Osteoblast (primary cell): ENCODE measurements at regions not wholly inside any gene's neighbourhood (a gene's known extent, or its start where the extent isn't known, plus 50 kb on each side); places are given as distances from the start of the nearest gene placed in this dataset.

Experiments
- DNase-seq: peaks from one replicate; pipeline ENCODE4 v3.0.0; 2011; ENCODE audit warnings: low spot score, mixed read lengths; ENCODE audit not compliant: insufficient read length; ENCODE audit errors: missing footprints
- H2AFZ ChIP-seq: 2 replicates; pipeline ENCODE4 v1.6.0; 2011; ENCODE audit warnings: mild to moderate bottlenecking, low read length
- H3K27ac ChIP-seq: 2 replicates; pipeline ENCODE4 v1.5.1; 2011; ENCODE audit warnings: mild to moderate bottlenecking, low read depth, low read length, moderate library complexity
- H3K27me3 ChIP-seq: 2 replicates; pipeline ENCODE4 v1.6.0; 2012; ENCODE audit warnings: mild to moderate bottlenecking, control low read depth, inconsistent platforms, low read length, moderate library complexity; ENCODE audit not compliant: insufficient read depth
- H3K36me3 ChIP-seq: 2 replicates; pipeline ENCODE4 v1.5.1; 2011; ENCODE audit warnings: mild to moderate bottlenecking, low read length, control low read depth, moderate library complexity; ENCODE audit not compliant: insufficient read depth
- H3K4me1 ChIP-seq: 2 replicates; pipeline ENCODE4 v1.5.1; 2011; ENCODE audit warnings: mild to moderate bottlenecking, low read length, control low read depth, moderate library complexity; ENCODE audit not compliant: insufficient read depth
- H3K4me2 ChIP-seq: 2 replicates; pipeline ENCODE4 v1.6.0; 2011; ENCODE audit warnings: mild to moderate bottlenecking, low read length; ENCODE audit not compliant: insufficient read depth
- H3K4me3 ChIP-seq: fragments of 200-600 bp; sonication (generic); 3 replicates; pipeline ENCODE4 v1.5.1; 2012; ENCODE audit warnings: mild to moderate bottlenecking, low read length, inconsistent platforms; ENCODE audit not compliant: insufficient read depth
- H3K79me2 ChIP-seq: 2 replicates; pipeline ENCODE4 v1.6.0; 2012; ENCODE audit warnings: mild to moderate bottlenecking, low read length, control low read depth, inconsistent platforms; ENCODE audit not compliant: insufficient read depth
- H3K9me3 ChIP-seq: 2 replicates; pipeline ENCODE4 v1.5.1; 2011; ENCODE audit warnings: low read depth, low read length, control low read depth
- H4K20me1 ChIP-seq: 2 replicates; pipeline ENCODE4 v1.6.0; 2012; ENCODE audit warnings: mild to moderate bottlenecking, low read length, control low read depth; ENCODE audit not compliant: insufficient read depth
- TF ChIP-seq, protein P1 (sequence below): IDR thresholded peaks from 2 replicates; pipeline ENCODE4 v1.5.1; 2011; ENCODE audit warnings: mild to moderate bottlenecking, low read depth, low read length, moderate library complexity; ENCODE audit errors: extremely low read depth

DNA sequence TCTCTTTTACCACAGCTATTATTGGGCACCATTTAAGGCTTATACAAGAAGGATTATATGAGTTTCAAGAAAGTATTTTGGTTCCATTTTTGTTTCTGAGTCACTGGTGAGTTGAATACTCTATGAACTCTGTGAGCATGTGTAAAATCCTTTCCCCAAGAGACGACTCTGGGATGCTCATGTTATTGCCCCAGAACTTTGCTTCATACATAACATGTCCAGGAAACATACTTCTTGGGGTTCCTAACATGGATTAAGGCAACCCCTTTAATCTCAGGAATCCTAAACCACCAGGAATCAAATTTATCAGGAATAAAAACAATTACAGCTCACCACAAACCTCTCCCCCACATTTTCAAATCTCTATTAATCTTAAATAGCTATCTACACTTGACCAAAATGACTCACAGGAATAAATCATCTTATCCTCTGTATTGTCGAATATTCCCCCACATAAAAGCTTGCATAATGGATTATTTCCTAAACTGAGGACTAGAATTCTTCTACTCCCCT lies 117.5 kb upstream of the COL21A1 start:
- Histone ChIP-seq H3K79me2 (no peaks in the 10 kb centered on the region), H2AFZ (no peak overlapping the region), H3K4me2 (peak overlapping the region; percentile 37), H3K27me3 (no peaks in the 10 kb centered on the region), H3K9me3 (no peaks in the 10 kb centered on the region), H3K27ac (peak overlapping the region; percentile 47), H3K4me3 (no peak overlapping the region), H3K4me1 (peaks cover 27% of the 10 kb centered on the region), H4K20me1 (no peaks in the 10 kb centered on the region), H3K36me3 (no peaks in the 10 kb centered on the region)
- DNase-seq: peak; percentile 51
- TF ChIP-seq, protein P1, sequence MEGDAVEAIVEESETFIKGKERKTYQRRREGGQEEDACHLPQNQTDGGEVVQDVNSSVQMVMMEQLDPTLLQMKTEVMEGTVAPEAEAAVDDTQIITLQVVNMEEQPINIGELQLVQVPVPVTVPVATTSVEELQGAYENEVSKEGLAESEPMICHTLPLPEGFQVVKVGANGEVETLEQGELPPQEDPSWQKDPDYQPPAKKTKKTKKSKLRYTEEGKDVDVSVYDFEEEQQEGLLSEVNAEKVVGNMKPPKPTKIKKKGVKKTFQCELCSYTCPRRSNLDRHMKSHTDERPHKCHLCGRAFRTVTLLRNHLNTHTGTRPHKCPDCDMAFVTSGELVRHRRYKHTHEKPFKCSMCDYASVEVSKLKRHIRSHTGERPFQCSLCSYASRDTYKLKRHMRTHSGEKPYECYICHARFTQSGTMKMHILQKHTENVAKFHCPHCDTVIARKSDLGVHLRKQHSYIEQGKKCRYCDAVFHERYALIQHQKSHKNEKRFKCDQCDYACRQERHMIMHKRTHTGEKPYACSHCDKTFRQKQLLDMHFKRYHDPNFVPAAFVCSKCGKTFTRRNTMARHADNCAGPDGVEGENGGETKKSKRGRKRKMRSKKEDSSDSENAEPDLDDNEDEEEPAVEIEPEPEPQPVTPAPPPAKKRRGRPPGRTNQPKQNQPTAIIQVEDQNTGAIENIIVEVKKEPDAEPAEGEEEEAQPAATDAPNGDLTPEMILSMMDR: no peak

DNA sequence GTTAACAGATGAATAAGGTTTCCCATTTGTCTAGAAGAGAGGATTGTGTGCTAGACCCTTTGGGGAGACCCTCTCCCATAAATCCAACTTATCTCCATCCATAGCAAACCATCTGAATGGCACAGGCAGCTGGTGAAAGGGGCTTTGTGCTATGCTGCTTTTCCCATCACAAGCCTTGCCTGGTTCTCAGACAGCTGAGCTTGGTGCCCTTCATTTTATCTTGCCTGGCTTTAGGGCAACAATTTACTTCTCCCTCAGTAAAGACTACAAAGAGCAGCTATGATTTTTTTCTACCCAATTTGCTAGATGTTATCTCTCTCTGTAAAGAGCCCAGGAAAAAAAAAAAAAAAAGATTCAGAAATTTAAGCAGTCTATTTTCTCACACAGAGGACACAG lies 117.0 kb upstream of the COL21A1 start:
- peak overlapping the region; percentile 37 for H3K4me2 ChIP-seq
- no peak overlapping the region for H3K4me3 ChIP-seq
- TF ChIP-seq, protein P1: no peak
- no peaks in the 10 kb centered on the region for H3K27me3 ChIP-seq
- H3K9me3 ChIP-seq: no peaks in the 10 kb centered on the region
- DNase-seq: no peak
- peaks cover 22% of the 10 kb centered on the region for H3K4me1 ChIP-seq
- H3K79me2 ChIP-seq: no peaks in the 10 kb centered on the region
- H3K36me3 ChIP-seq: no peaks in the 10 kb centered on the region
- no peaks in the 10 kb centered on the region for H4K20me1 ChIP-seq
- no peak overlapping the region for H2AFZ ChIP-seq
- H3K27ac ChIP-seq: peak overlapping the region; percentile 47

DNA sequence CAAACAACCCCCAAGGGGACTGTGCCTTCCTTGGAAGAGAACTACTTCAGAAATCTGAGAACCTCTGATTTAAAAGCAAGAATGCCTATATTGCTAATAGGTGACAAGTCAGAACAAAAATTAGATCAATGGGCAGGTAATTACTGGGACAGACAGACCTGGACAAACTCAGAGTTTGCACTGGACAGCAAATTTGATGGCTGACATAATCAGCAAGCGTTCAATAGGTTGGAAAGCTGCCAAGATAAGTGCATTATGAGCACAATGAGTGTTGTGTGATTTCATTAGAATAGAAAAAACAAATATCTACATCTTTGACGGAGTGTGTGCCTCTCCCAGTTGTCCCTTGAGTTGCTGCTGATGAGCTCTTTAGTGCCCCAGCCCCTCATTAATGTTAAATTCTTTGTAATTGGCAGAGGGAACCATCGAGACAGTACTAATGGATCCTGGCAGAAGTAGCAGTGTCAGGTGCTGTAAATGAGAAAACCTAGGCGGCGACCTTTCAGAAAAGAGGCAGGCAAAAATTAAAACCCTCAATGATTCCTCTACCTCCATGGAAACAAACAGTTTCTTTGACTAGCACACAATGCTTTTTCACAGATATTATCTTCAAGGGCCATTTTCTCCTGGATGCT lies 116.5 kb upstream of the COL21A1 start:
- no peaks in the 10 kb centered on the region for H4K20me1 ChIP-seq
- no peaks in the 10 kb centered on the region for H3K36me3 ChIP-seq
- H2AFZ ChIP-seq: no peak overlapping the region
- H3K27ac ChIP-seq: peak overlapping the region; percentile 47
- no peaks in the 10 kb centered on the region for H3K79me2 ChIP-seq
- H3K27me3 ChIP-seq: no peaks in the 10 kb centered on the region
- H3K4me1 ChIP-seq: peaks cover 22% of the 10 kb centered on the region
- H3K4me2 ChIP-seq: peak overlapping the region; percentile 37
- no peak overlapping the region for H3K4me3 ChIP-seq
- no peak for DNase-seq
- H3K9me3 ChIP-seq: no peaks in the 10 kb centered on the region
- TF ChIP-seq, protein P1: no peak

DNA sequence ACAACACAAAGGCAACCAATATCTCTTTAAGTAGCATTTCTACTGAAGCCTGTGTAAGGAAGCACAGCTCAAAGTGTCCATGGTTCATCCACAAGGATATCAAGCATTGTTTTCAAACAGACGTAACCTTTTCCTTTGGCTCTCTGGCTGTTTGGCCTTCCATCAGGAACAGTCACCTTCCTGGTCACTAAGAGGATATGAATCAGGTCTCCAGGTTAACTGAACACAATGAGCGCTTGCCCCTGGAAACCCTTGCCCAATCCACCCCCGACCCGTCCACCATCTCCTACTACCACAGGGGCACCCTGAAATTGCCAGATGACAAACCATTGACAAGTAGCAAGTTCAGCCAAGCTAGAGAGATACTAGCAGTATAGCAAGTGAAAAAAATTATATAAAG lies 114.4 kb upstream of the COL21A1 start:
- no peak for DNase-seq
- Histone ChIP-seq H3K4me2 (no peak overlapping the region), H3K27ac (no peak overlapping the region), H3K79me2 (no peaks in the 10 kb centered on the region), H3K27me3 (no peaks in the 10 kb centered on the region), H3K36me3 (no peaks in the 10 kb centered on the region), H3K4me1 (peaks cover 38% of the 10 kb centered on the region), H3K4me3 (no peak overlapping the region), H2AFZ (no peak overlapping the region), H3K9me3 (no peaks in the 10 kb centered on the region), H4K20me1 (no peaks in the 10 kb centered on the region)
- TF ChIP-seq, protein P1: no peak
